GM12891 (cell line): ENCODE measurements at regions not wholly inside any gene's neighbourhood (a gene's known extent, or its start where the extent isn't known, plus 50 kb on each side); places are given as distances from the start of the nearest gene placed in this dataset.
"Not testable (repeated sequence)": the region's sequence is repeated elsewhere in the genome, so short reads cannot be mapped to it uniquely, and the experiment has no call there.

Experiments used
- DNase-seq: peaks from one replicate; pipeline ENCODE4 v3.0.0; 2011; ENCODE audit warnings: low spot score; ENCODE audit not compliant: insufficient read length
- FAIRE-seq: peaks from 2 replicates; lab custom pipeline; 2011; peaks lifted over from hg19 to GRCh38; lab: Jason Lieb, UNC
- PAX5 ChIP-seq: IDR thresholded peaks from 2 replicates; pipeline ENCODE4 v1.6.1; 2011; ENCODE audit warnings: low read length, moderate library complexity, mild to moderate bottlenecking; ENCODE audit not compliant: insufficient read depth, severe bottlenecking
- POLR2A ChIP-seq: IDR thresholded peaks from 2 replicates; pipeline ENCODE4 v1.6.1; 2011; ENCODE audit warnings: low read depth, low read length, control low read depth
- POLR2AphosphoS5 ChIP-seq: IDR thresholded peaks from 2 replicates; pipeline ENCODE4 v1.6.1; 2011; ENCODE audit warnings: low read depth, low read length, control low read depth
- POU2F2 ChIP-seq: IDR thresholded peaks from 2 replicates; pipeline ENCODE4 v1.6.1; 2011; ENCODE audit warnings: low read depth, mild to moderate bottlenecking, control low read depth, low read length, moderate library complexity
- SPI1 ChIP-seq: IDR thresholded peaks from 2 replicates; pipeline ENCODE4 v1.6.1; 2011; ENCODE audit warnings: low read depth, low read length, control low read depth
- TAF1 ChIP-seq: IDR thresholded peaks from 2 replicates; pipeline ENCODE4 v1.6.1; 2011; ENCODE audit warnings: low read depth, low read length, control low read depth

- FAIRE-seq (no peak), DNase-seq (no peak)
- no peak for TF ChIP-seq POU2F2
- TF ChIP-seq PAX5 = no peak
- TF ChIP-seq POLR2AphosphoS5 = no peak
- no peak for TF ChIP-seq SPI1
These were observed 88.8 kb downstream of the MRM1 start for GRCh38 chr17:36690190-36690589.

DNA sequence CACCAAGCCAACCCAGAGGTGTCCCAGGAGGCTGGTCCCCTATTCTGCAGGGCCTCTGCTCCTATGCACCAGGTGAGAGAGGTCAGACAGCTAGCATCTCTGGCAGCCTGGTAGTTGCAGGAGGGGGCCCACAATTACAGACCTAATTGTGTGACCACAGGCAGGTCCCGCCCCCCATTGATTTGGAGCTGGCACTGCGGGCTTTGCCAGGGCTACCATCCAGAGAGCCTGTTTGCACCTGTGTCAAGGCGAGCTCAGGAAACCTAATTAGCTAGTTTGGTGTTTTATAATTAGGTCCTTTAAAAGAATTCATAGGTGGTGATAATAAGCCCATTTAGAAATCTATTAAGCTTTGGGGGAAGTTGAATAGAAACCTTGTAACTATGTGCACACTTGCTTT is 90.2 kb downstream of the MRM1 start:
- TF ChIP-seq POLR2A (no peak), PAX5 (no peak), POU2F2 (no peak), SPI1 (no peak), POLR2AphosphoS5 (no peak), TAF1 (no peak)
- DNase-seq (no peak), FAIRE-seq (no peak)

GRCh38 chr17:36695082-36695481 is 93.7 kb downstream of the MRM1 start:
- no peak for TF ChIP-seq PAX5
- no peak for TF ChIP-seq SPI1
- no peak for TF ChIP-seq TAF1
- TF ChIP-seq POLR2A = no peak
- no peak for TF ChIP-seq POLR2AphosphoS5
- no peak for FAIRE-seq
- no peak for DNase-seq

- FAIRE-seq = not testable (repeated sequence)
These were observed 94.3 kb downstream of the MRM1 start for GRCh38 chr17:36695710-36696109.

GRCh38 chr17:36696805-36697204 is 95.4 kb downstream of the MRM1 start:
- no peak for DNase-seq
- TF ChIP-seq TAF1 = no peak
- no peak for TF ChIP-seq POU2F2
- TF ChIP-seq POLR2AphosphoS5 = no peak
- no peak for FAIRE-seq

More at GRCh38 chr17:36695710-36696109, 94.3 kb downstream of the MRM1 start:
- not testable (repeated sequence) for DNase-seq

GRCh38 chr17:36697903-36698530 is 96.6 kb downstream of the MRM1 start:
- TF ChIP-seq POLR2AphosphoS5 (no peak), PAX5 (no peak), SPI1 (no peak), POU2F2 (no peak), TAF1 (no peak)
- DNase-seq (no peak), FAIRE-seq (no peak)

- DNase-seq (no peak), FAIRE-seq (no peak)
- TF ChIP-seq TAF1 (no peak), POU2F2 (no peak), PAX5 (no peak), SPI1 (no peak), POLR2A (no peak), POLR2AphosphoS5 (no peak)
These were observed 100.2 kb downstream of the MRM1 start for GRCh38 chr17:36701429-36702099.

GRCh38 chr17:36702636-36703035 is 101.3 kb downstream of the MRM1 start:
- no peak for TF ChIP-seq SPI1
- no peak for TF ChIP-seq POU2F2
- no peak for TF ChIP-seq POLR2A
- no peak for TF ChIP-seq POLR2AphosphoS5
- no peak for TF ChIP-seq PAX5
- TF ChIP-seq TAF1 = no peak
- FAIRE-seq (no peak), DNase-seq (no peak)

DNA sequence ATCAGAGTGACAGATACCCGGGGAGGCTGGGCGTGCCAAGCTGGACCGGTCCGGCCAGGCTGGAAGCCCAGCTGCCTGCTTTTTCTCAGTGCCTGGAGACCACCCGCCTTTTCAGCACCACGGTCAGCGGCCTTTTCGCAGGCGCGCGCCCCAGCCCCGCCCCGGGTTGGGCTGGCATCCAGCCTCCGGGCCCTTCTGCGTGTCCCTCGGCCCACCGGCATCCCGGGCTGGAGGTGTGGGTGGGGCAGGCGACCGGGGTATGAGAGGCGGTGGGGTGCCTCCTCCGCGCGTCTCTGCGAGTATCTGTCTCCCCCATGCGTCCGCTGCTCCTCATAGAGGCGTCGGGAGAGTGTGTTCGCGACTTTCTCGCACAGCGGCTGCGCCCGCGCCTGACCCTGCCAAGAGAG is 102.5 kb downstream of the MRM1 start:
- FAIRE-seq = no peak
- DNase-seq = peak; percentile 41

GRCh38 chr17:36705283-36705795 is 104.0 kb downstream of the MRM1 start:
- DNase-seq = no peak
- TF ChIP-seq TAF1 = no peak
- no peak for TF ChIP-seq POLR2A
- no peak for TF ChIP-seq POLR2AphosphoS5
- no peak for TF ChIP-seq PAX5
- TF ChIP-seq SPI1 = no peak
- FAIRE-seq = no peak

More for the DNA sequence above, 102.5 kb downstream of the MRM1 start:
- TF ChIP-seq POLR2A (no peak), SPI1 (no peak), PAX5 (no peak), POLR2AphosphoS5 (no peak), TAF1 (no peak), POU2F2 (no peak)
